ENCODE measurements at regions not wholly inside any gene's neighbourhood (a gene's known extent, or its start where the extent isn't known, plus 50 kb on each side); places are given as distances from the start of the nearest gene placed in this dataset.

GRCh38 chr11:87803748-87804147, 371.5 kb downstream of the RAB38 start:
- TF ChIP-seq CTCF (IDR thresholded peaks at IDR 0.05; ENCODE audit: poor library complexity, severe bottlenecking) (no peak), MXI1 (conservative IDR thresholded peaks at IDR 0.05; ENCODE audit: poor library complexity, severe bottlenecking) (no peak), RAD21 (conservative IDR thresholded peaks at IDR 0.05) (no peak), TAF1 (IDR thresholded peaks at IDR 0.05; ENCODE audit: low read depth) (no peak), EZH2 (IDR thresholded peaks at IDR 0.05; ENCODE audit: borderline replicate concordance, insufficient read depth, low read length, poor library complexity, severe bottlenecking) (no peak), REST (IDR thresholded peaks at IDR 0.05; ENCODE audit: borderline replicate concordance) (no peak), EP300 (conservative IDR thresholded peaks at IDR 0.05; ENCODE audit: poor library complexity, severe bottlenecking) (no peak)

All from neural cell (in vitro differentiated cells).